ENCODE measurements at regions not wholly inside any gene's neighbourhood (a gene's known extent, or its start where the extent isn't known, plus 50 kb on each side); places are given as distances from the start of the nearest gene placed in this dataset.

GRCh38 chr7:133150760-133151159 lies 68.9 kb upstream of the CHCHD3 start:
- Histone ChIP-seq H3K27me3 (no peaks in the 10 kb centered on the region), H3K27ac (no peak overlapping the region), H3K4me1 (no peaks in the 10 kb centered on the region), H3K4me3 (no peak overlapping the region), H3K36me3 (no peaks in the 10 kb centered on the region), H3K9me3 (no peaks in the 10 kb centered on the region)
- no peak for DNase-seq
- TF ChIP-seq CTCF (IDR thresholded peaks at IDR 0.05) (no peak), POLR2A (IDR thresholded peaks at IDR 0.05) (no peak)

- DNase-seq = no peak
- no peaks in the 10 kb centered on the region for H3K27me3 ChIP-seq
- H3K4me3 ChIP-seq = no peak overlapping the region
- H3K9me3 ChIP-seq = no peaks in the 10 kb centered on the region
- no peak overlapping the region for H3K27ac ChIP-seq
- no peaks in the 10 kb centered on the region for H3K36me3 ChIP-seq
- no peak for TF ChIP-seq CTCF (IDR thresholded peaks at IDR 0.05)
- no peaks in the 10 kb centered on the region for H3K4me1 ChIP-seq
Observed at GRCh38 chr7:133152875-133153274, 71.0 kb upstream of the CHCHD3 start.

- DNase-seq = no peak
- TF ChIP-seq POLR2A (IDR thresholded peaks at IDR 0.05) (no peak), CTCF (IDR thresholded peaks at IDR 0.05) (no peak)
- Histone ChIP-seq H3K27me3 (no peaks in the 10 kb centered on the region), H3K36me3 (no peaks in the 10 kb centered on the region), H3K27ac (no peak overlapping the region), H3K4me3 (no peak overlapping the region), H3K4me1 (no peaks in the 10 kb centered on the region), H3K9me3 (no peaks in the 10 kb centered on the region)
Observed at GRCh38 chr7:133155146-133155545, 73.3 kb upstream of the CHCHD3 start.

- TF ChIP-seq POLR2A (IDR thresholded peaks at IDR 0.05) (no peak), CTCF (IDR thresholded peaks at IDR 0.05) (no peak)
- Histone ChIP-seq H3K4me1 (no peaks in the 10 kb centered on the region), H3K4me3 (no peak overlapping the region), H3K36me3 (no peaks in the 10 kb centered on the region), H3K27ac (no peak overlapping the region), H3K27me3 (no peaks in the 10 kb centered on the region), H3K9me3 (no peaks in the 10 kb centered on the region)
- DNase-seq = no peak
Observed at GRCh38 chr7:133155642-133156041, 73.8 kb upstream of the CHCHD3 start.

DNA sequence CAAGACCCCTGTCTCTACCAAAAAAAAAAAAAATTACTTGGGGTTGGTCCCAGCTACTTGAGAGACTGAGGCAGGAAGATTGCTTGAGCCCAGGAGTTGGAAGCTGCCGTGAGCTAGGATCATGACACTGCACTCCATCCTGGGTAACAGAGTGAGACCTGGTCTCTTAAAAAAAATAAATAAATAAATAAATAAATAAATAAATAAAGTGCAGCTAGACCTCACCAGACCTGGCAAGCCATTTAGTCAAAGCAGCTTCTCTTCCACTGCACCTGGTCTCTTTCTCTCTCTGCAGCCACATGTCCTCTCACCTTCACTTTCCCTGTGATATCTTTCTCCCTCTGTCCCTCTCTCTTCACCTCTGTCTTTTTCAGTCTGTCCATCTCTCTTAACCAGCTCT lies 75.2 kb upstream of the CHCHD3 start:
- Histone ChIP-seq H3K9me3 (no peaks in the 10 kb centered on the region), H3K4me1 (no peaks in the 10 kb centered on the region), H3K27me3 (no peaks in the 10 kb centered on the region), H3K36me3 (no peaks in the 10 kb centered on the region), H3K4me3 (no peak overlapping the region), H3K27ac (no peak overlapping the region)
- TF ChIP-seq CTCF (IDR thresholded peaks at IDR 0.05) (no peak), POLR2A (IDR thresholded peaks at IDR 0.05) (no peak)
- no peak for DNase-seq

- DNase-seq = no peak
- H3K27ac ChIP-seq = no peak overlapping the region
- no peaks in the 10 kb centered on the region for H3K9me3 ChIP-seq
- H3K4me1 ChIP-seq = no peaks in the 10 kb centered on the region
- no peak overlapping the region for H3K4me3 ChIP-seq
- H3K36me3 ChIP-seq = no peaks in the 10 kb centered on the region
- no peaks in the 10 kb centered on the region for H3K27me3 ChIP-seq
- no peak for TF ChIP-seq CTCF (IDR thresholded peaks at IDR 0.05)
- no peak for TF ChIP-seq POLR2A (IDR thresholded peaks at IDR 0.05)
Observed at GRCh38 chr7:133164498-133164897, 82.6 kb upstream of the CHCHD3 start.
